ENCODE measurements at regions not wholly inside any gene's neighbourhood (a gene's known extent, or its start where the extent isn't known, plus 50 kb on each side); places are given as distances from the start of the nearest gene placed in this dataset.

DNA sequence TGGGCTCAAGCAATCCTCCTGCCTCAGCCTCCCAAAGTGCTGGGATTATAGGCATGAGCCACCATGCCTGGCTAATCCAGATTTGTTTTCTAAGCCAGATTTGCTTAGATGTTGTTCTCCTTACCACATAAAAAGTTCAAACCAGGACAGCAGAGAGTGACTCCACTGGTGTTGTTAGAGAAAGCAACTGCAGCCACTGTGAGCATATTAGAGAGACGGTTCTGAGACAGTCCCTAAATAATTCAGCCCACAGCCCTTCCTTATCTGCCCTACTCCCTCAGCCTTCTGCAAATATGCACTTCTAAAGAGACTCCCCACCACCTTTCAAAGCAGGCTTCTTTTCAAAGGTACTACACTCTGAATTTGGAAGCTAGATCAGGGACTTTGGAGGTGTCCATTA is 96.1 kb downstream of the DRD1 start:
- TF ChIP-seq PPARA (CRISPR knock-in tag; IDR thresholded peaks at IDR 0.05; ENCODE audit: borderline replicate concordance) (no peak), BACH2 (CRISPR knock-in tag; IDR thresholded peaks at IDR 0.05; ENCODE audit: borderline replicate concordance) (no peak)
